ENCODE measurements at regions not wholly inside any gene's neighbourhood (a gene's known extent, or its start where the extent isn't known, plus 50 kb on each side); places are given as distances from the start of the nearest gene placed in this dataset.
"Not testable (repeated sequence)": the region's sequence is repeated elsewhere in the genome, so short reads cannot be mapped to it uniquely, and the experiment has no call there.

GRCh38 chr1:5682626-5683225 is 309.5 kb downstream of the NPHP4 start:
- no peak for DNase-seq

- no peak for DNase-seq
Measured at GRCh38 chr1:5681654-5682053, 310.6 kb downstream of the NPHP4 start.

- no peak for DNase-seq
Measured at GRCh38 chr1:5680600-5680999, 311.6 kb downstream of the NPHP4 start.

DNA sequence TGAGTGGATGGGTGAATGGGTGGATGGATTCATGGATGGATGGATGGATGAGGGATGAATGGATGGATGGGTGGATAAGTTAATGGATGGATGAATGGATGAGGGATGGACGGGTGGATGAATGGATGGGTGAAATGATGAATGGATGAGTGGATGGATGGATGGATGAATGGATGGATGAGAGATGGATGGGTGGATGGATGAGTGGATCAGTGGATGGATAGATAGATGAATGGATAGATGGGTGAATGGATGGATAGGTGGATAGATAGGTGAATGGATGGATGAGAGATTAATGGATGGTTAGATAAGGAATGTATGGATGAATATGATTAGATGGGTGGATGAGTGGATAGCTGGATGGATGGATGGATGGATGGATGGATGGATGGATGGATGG is 313.5 kb downstream of the NPHP4 start:
- no peak for DNase-seq

DNA sequence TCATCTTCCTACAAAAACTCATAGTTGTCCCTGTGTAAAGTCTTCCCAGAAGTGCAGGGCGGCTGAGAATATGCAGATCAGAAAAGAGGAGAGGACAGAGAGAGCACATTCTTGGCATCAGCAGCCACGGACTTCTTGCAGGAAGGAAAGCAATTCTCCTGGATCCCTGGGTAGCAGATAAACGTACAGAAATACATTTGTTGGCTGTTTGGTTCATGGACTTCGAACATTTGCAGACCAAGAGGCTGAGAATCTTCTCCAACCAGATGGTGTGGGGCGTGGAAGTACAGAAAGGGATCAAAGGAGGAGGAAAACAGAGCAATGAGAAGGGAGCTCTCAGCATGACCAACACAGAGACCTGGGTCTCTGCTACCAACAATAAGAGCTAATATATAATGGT is 319.9 kb downstream of the NPHP4 start:
- DNase-seq: not testable (repeated sequence)

GRCh38 chr1:5670590-5671350 is 321.5 kb downstream of the NPHP4 start:
- no peak for DNase-seq

DNA sequence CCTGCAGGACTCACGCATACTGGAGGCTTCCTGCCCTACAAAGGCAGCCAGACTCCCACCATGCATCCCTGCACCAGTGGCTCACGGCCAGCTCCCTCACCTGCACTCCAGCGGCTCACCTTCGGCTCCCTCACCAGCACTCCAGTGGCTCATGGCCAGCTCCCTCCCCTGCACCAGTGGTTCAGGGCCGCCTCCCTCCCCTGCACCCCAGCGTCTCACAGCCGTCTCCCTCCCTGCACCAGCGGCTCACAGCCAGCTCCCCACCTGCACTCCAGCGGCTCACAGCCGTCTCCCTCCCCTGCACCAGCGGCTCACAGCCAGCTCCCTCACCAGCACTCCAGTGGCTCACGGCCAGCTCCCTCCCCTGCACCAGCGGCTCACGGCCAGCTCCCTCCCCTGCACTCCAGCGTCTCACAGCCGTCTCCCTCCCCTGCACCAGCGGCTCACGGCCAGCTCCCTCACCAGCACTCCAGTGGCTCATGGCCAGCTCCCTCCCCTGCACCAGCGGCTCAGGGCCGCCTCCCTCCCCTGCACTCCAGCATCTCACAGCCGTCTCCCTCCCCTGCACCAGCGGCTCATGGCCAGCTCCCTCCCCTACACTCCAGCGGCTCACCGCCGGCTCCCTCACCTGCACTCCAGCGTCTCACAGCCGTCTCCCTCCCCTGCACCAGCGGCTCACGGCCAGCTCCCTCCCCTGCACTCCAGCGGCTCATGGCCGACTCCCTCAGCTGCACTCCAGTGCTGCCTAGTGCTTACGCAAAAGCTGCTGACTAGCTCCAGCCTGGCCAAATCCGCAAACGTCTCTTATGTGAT is 324.5 kb downstream of the NPHP4 start:
- no peak for DNase-seq

- DNase-seq: no peak
Measured at GRCh38 chr1:5664906-5665875, 327.0 kb downstream of the NPHP4 start.

DNA sequence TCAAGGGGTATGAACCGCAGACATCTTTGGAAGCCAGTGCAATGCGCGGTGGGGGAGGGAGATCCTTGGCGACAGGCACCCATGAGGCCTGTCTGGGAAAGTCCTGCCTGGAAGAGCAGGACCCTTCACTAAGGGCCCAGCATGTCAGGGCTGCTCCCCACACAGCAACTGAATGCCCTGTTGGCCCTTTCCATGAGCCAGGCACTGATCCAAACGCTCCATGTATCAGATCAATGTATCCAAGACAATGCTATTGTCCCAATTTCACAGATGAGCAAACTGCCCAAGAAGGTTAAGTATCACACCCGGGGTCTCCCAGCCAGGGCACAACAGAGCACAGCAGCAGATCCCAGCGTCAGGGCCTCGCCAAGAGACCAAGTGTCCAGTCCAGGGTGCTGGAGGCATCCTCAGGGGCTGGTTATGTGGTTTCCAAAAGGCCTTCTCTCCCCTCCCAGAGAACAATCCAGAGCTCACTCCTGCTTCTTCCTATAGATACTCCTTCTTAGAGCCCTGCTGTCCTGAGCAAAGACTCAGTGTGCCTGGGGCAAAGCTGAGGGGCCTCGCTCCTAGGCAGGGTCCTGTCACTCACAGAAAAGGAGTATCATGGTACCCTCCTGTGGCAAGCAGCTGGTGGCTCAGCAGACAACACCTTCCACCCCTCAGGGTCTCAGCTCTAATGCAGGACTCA is 328.0 kb downstream of the NPHP4 start:
- no peak for DNase-seq

GRCh38 chr1:5662744-5663126 is 329.5 kb downstream of the NPHP4 start:
- DNase-seq: no peak

DNA sequence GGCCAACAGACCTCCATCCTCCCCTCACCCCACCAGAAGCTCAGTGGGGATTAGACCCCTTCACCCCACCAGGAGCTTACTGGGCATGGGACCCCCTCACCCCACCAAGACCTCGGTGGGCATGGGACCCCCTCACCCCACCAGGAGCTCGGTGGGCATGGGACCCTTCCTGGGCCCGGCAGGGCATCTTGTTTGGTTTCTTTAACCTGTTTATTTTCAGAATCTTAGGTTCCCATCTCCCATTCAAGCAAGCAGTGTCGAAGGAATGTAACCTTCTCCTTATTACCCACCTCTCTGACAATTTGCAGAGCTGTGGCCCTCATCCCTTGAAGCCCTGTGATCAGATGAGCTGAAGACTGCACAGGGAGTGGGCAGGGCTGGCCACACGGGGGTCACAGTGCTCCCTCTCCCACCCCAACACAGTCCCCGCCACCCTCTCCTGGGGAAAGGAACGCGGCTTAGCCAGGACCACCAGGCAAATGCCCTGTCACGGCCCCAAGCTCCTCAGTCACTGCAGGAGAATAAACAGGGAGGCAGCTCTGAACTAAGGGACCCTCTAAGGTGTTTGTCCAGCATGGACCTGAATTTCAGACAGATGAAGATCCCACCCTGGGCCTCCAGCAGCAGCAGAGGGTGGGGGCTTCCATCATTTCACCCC is 330.0 kb downstream of the NPHP4 start:
- DNase-seq: no peak

DNA sequence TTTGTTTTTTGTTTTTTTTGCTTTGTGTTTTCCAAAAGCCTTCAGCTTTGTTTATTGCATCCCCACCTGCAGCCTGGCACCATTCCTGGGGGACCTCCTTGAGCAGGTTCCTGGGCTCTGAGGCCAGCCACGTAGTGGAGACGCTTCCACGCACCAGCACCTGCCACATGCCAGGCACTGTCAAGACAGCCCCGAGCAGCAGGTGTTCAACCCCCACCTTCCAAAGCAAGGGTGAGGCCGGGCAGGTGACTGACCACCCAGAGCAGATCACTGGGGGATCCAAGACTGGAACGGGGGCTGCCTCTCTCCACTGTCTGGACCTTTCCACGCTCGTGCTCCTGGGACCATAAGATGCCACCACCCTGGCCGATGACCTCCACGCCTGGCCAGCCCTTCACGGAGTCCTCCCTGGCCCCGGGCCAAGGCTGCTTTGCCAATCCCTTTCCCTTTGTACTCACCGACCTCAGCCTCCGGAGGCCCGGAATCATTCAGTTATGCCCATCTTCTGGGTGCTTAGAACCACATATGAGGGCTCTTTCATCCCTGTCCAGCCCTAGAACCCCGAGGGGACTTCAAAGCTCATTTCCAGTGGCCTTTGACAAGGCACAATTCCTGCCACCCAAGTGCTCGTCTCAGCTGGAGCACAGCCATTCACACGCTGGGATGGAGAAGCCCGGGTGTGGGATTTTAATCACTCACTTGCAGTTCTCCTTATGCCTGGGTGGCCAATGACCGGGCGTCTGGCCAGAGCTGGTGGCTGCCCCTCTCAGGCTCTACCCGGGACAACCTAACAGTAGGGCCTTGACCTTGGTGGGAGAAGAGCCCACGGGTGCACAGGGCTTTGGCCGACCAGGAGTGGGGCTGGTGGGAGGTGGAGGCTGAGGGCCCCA is 330.8 kb downstream of the NPHP4 start:
- no peak for DNase-seq

DNA sequence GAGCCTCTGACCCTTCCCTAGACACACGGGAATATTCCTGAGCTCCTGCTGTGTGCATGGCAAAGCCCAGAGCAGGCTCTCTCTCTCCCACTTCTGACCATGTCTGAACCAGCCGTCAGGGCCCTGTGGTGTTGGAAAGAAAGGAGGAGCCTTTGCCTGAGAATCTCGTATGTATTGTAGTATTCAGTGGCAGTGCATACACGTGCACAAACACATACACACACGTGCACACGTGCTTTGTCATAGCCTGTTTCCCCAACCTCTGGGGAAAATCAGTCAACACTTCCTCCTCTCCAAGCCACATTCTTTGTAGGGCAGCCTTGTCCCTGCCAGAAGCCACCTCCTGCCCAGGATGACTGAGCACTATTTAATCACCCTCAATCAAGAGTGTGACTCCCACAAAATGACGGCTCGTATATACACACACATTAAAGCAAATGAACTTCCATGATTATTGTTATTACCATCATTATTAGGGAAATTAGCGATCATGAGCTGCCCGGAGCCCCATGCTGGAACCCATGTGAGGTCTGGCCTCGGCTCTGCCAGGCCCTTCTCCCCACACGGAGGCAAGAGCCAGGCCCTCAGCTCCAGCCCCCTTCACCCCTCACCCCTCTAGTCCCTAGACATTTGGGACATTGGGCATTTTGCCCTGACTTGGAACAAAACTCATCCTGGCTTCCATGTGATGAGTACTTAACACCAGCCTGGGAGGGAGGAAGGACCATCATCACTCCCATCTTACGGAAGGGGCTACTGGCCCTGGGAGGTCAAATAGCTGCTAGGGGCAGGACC is 331.9 kb downstream of the NPHP4 start:
- no peak for DNase-seq

- no peak for DNase-seq
Measured at GRCh38 chr1:5659606-5660005, 332.6 kb downstream of the NPHP4 start.

- no peak for DNase-seq
Measured at GRCh38 chr1:5658340-5659316, 333.6 kb downstream of the NPHP4 start.

DNA sequence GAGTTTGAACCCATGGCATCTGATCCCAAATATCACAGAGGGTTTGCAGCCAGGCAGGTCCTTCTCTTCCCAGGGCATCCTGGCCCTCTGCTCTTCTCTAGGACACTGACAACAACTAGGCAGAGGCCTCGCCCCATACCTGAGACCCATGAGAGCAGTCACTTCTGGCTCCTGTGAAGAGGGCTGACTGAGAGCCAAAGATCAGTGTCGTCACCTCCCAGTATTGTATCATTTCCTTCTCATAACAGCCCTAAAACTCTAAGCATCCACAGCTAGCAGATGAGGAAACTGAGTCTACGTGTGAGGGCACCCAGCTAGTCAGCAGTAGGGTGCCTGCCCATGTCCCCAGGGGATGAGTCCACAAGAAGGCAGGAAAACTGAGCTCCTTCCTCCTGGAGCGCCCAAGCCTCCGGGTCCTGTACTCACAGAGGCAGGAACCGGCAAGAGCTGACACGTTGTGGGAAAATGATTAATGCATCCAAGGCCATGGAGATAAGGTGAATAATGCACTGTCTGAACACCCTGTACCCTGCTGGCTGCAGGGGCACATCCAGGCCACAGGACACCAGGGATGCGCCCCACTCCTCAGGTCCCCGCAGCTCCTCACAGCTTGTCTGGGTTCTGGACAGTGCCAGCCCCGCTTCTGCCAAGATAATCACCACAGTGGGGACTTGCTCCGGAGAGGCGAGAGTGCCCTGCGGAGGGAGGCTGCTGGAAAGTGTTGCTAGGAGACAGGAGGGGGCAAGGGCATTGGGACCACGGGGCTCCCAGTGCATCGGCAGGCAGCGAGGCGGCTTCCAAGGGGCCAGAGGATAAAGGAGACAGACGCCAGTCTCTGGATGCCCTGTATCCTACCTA is 340.0 kb downstream of the NPHP4 start:
- DNase-seq: no peak

DNA sequence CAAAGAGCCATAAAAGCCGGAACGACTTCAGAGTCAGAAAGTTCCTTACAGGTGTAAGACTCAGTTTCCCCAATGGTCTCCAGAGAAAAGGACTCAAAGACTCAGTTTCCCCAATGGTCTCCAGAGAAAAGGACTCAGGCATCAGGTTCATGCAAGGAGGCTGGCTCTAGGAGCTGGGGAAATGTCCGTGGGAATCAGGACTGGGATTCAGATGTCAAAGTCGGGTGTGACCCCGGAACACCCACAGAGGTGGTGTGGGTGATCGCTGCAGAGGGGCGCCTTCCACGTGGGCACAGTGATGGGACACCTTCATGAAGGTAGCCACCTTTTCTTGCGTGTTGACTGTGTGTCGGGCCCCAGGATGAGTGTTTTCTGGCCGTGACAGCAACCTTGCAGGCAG is 340.8 kb downstream of the NPHP4 start:
- no peak for DNase-seq
